NB4 (cell line): ENCODE measurements at regions not wholly inside any gene's neighbourhood (a gene's known extent, or its start where the extent isn't known, plus 50 kb on each side); places are given as distances from the start of the nearest gene placed in this dataset.

ENCODE experiments used
- DNase-seq: peaks from one replicate; pipeline ENCODE4 v3.0.0; 2010; ENCODE audit warnings: low read depth
- H3K4me3 ChIP-seq: one replicate; pipeline ENCODE4 v1.5.1; 2011; ENCODE audit warnings: mild to moderate bottlenecking, low read depth, low read length, moderate library complexity
- MYC ChIP-seq: IDR thresholded peaks from 2 replicates; pipeline ENCODE4 v1.6.1; 2011; ENCODE audit warnings: low read depth, low read length
- POLR2A ChIP-seq: IDR thresholded peaks from 2 replicates; pipeline ENCODE4 v1.6.1; 2011; ENCODE audit warnings: mild to moderate bottlenecking; ENCODE audit not compliant: insufficient read length; ENCODE audit errors: extremely low read depth
- TF ChIP-seq, protein P1 (sequence below): IDR thresholded peaks from one replicate; pipeline ENCODE4 v1.5.1; 2012; ENCODE audit warnings: low read depth, low read length
- TF ChIP-seq, protein P2 (sequence below): IDR thresholded peaks from 2 replicates; pipeline ENCODE4 v1.6.1; 2011; ENCODE audit warnings: low read depth, low read length

DNA sequence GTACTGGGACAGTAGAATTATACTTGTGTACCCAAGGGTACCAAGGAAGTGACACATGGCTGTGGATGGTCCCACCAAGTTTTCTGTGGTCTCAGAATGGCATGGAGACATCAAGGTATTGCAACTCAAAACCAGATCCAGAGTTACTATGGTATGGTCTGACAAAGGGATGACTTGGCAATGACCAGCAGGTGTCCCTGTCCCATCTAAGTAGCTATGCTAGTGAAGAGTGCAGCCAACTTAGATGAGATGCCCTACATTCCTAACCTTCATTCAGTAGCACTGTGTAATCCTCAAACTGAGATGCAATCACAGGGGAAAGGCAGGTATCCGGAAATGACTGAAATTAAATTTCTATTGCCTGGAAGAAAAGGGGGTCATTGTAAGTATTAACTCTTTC, 188.7 kb upstream of the TMEM260 start:
- peak; percentile 3 for DNase-seq
- H3K4me3 ChIP-seq, result no peak overlapping the region
- TF ChIP-seq, protein P1, sequence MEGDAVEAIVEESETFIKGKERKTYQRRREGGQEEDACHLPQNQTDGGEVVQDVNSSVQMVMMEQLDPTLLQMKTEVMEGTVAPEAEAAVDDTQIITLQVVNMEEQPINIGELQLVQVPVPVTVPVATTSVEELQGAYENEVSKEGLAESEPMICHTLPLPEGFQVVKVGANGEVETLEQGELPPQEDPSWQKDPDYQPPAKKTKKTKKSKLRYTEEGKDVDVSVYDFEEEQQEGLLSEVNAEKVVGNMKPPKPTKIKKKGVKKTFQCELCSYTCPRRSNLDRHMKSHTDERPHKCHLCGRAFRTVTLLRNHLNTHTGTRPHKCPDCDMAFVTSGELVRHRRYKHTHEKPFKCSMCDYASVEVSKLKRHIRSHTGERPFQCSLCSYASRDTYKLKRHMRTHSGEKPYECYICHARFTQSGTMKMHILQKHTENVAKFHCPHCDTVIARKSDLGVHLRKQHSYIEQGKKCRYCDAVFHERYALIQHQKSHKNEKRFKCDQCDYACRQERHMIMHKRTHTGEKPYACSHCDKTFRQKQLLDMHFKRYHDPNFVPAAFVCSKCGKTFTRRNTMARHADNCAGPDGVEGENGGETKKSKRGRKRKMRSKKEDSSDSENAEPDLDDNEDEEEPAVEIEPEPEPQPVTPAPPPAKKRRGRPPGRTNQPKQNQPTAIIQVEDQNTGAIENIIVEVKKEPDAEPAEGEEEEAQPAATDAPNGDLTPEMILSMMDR, result peak; percentile 9
- TF ChIP-seq, protein P2, sequence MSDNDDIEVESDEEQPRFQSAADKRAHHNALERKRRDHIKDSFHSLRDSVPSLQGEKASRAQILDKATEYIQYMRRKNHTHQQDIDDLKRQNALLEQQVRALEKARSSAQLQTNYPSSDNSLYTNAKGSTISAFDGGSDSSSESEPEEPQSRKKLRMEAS, result no peak

DNA sequence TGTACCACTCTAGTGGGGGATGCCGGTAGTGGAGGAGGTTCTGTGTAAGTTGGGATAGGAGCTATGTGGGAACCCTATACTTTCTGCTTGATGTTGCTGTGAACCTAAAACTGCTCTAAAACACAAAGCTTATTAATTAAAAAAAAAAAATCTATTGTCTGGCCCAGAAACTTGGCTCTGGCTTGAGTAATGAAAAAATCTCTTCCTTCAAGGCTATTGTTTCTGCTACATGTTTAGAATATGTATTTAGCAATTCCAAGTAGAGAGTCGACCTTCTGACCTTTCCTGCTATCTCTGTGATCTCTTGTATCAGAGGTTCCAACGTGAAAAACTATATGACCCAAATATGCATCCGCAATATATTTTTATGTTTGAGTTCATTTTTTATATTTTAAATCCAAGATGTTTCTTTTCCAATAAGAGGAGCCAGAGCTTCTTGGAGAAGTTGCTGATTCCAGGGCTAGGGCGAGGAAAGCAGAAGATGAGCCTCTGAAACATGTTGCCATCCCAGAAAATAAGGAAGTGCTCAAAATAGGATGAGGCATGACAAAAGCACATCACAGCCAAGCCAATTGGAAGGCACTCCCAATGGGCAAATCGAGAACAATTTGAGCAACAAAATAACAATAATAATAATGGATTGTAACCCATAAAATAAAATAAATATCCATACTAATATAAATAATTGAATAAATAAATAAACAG, 184.6 kb upstream of the TMEM260 start:
- no peak overlapping the region for H3K4me3 ChIP-seq
- DNase-seq, result no peak
- TF ChIP-seq POLR2A, result no peak
- TF ChIP-seq MYC, result no peak
- TF ChIP-seq, protein P1, result no peak
- TF ChIP-seq, protein P2, result no peak

DNA sequence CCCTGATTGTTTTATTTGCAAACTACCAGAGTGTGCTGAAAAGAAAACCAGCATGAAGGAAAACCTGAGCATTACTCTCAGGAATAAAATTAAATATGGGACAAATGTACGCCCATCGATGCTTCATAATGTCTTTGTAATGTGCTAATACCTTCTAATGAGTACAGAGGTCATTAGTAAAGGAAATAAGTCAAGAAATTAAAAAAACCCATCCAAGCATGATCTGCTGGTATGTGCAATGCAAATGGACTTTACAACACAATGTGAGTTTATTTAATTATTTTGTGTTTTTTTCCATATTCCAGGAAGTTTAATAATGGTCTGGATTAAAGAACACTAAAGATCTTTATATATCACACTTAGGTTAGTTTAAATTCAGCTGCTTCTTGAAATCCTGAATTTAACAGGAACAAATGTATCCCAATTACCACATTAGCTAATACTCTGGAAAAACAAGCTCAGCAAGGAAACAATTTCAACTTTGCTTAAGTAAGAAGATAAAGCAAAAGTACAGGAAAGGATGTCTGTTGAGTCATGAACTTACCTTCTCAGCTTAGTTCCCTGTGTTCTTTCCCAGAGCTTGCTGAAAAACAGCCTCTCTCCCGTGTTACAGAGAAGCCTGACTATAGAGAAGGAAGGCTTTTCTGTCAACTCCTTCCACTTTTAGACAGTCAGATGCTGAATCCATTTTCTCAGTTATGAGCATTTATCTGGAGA, 179.3 kb upstream of the TMEM260 start:
- no peak for DNase-seq
- H3K4me3 ChIP-seq, result no peak overlapping the region
- TF ChIP-seq POLR2A (no peak), MYC (no peak)
- TF ChIP-seq, protein P1, result no peak
- TF ChIP-seq, protein P2, result no peak

DNA sequence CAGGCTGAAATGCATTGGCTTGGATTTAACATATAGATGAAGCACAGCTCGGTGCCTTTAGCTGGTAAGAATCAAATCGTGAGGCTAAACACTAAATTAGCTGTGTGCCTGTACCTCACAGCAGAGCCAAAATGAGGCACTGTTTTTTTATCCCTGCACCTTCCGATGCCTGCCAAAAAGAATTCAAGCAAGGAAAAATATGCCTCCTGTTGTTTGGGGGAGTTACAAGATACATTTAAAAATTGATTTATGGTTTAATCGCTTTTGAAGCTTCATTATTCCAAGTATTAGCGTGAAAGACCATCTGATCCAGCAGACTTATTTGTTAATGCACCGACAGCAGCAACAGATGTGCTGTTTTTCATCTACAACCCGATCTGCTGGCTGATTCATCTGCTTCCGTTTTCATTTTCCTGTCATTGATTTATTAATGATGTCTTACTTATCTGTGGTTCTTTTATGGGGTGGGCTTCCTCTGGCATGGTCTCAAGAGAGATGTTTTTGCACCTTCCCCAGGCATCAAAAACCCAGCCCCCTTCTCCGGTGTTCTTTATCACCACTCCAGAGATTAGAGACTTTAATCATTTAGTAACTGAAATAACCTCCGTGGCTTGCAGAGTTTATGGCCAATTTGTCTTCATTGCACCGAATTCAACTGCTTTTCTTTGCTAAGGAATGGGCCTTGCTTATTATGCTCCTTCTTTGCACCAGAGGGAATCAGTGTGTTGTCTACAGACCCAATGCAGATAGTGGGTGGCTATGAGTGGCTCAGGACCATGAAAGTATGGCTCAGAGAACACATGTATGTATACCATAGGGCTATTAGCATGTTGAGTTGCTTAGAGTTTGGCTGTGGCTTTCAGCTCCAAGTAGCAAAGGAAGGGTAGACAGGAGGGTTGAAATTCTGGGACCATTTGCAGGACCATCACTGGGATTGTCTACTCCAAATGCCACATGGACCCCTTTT, 166.8 kb upstream of the TMEM260 start:
- TF ChIP-seq, protein P1, result no peak
- TF ChIP-seq POLR2A (no peak), MYC (no peak)
- TF ChIP-seq, protein P2, result no peak
- DNase-seq, result no peak
- H3K4me3 ChIP-seq, result no peak overlapping the region

DNA sequence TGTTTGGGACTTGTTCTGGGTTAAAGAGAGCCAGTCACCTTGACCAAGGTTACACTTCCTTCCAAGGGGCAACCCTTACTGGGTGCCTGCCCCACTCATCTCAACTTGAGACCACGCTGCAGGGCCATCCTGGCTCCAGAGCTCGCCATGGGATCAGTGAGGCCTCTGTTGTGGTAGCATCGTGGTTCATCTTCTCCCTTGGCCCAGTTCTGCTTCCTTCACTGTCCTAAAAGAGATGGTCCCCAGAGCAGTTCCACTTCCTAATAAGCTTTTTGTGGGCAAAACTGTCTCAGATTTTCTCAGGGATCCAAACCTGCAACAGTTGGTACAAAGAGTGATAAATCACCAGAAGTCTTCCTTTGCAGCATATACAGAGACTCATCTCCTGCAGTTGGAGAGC, 165.9 kb upstream of the TMEM260 start:
- TF ChIP-seq, protein P2, result no peak
- TF ChIP-seq POLR2A (no peak), MYC (no peak)
- TF ChIP-seq, protein P1, result no peak
- no peak for DNase-seq
- no peak overlapping the region for H3K4me3 ChIP-seq
